Liver (tissue), 8 donors: ENCODE measurements at regions not wholly inside any gene's neighbourhood (a gene's known extent, or its start where the extent isn't known, plus 50 kb on each side); places are given as distances from the start of the nearest gene placed in this dataset.

ENCODE experiments used
- DNase-seq: peaks from one replicate; pipeline ENCODE4 v3.0.0-alpha.2; 2017; ENCODE audit warnings: low spot score
- H3K27ac ChIP-seq, 2 donors: one replicate each; pipeline ENCODE4 v1.7.0; 2013; ENCODE audit warnings: inconsistent platforms in 2 of 2, low read length in 2 of 2, control low read depth in 1 of 2, low read depth in 1 of 2, mild to moderate bottlenecking in 1 of 2
- H3K27me3 ChIP-seq, 4 donors: one replicate each; pipeline versions ENCODE4 v1.6.1 to v1.7.0; 2013; ENCODE audit warnings: low read length in 3 of 4, inconsistent platforms in 1 of 4, mild to moderate bottlenecking in 1 of 4, moderate library complexity in 1 of 4; ENCODE audit not compliant: control insufficient read depth in 4 of 4, insufficient read depth in 4 of 4
- H3K36me3 ChIP-seq, 4 donors: one replicate each; pipeline versions ENCODE4 v1.6.1 to v1.7.0; 2013; ENCODE audit warnings: low read length in 3 of 4, mild to moderate bottlenecking in 3 of 4, low read depth in 1 of 4, moderate library complexity in 1 of 4; ENCODE audit not compliant: control insufficient read depth in 4 of 4, insufficient read depth in 3 of 4
- H3K4me1 ChIP-seq, 4 donors: one replicate each; pipeline versions ENCODE4 v1.6.1 to v1.7.0; 2013; ENCODE audit warnings: low read length in 3 of 4, mild to moderate bottlenecking in 3 of 4, moderate library complexity in 1 of 4; ENCODE audit not compliant: control insufficient read depth in 4 of 4, insufficient read depth in 4 of 4
- H3K4me3 ChIP-seq, 3 donors: one replicate each; pipeline versions ENCODE4 v1.6.1 to v1.7.0; 2013; ENCODE audit warnings: low read length in 3 of 3, control low read depth in 1 of 3, low read depth in 1 of 3, mild to moderate bottlenecking in 1 of 3
- H3K9ac ChIP-seq, 2 donors: one replicate each; pipeline ENCODE4 v1.7.0; 2013; ENCODE audit warnings: low read length in 2 of 2, mild to moderate bottlenecking in 2 of 2, moderate library complexity in 2 of 2, control low read depth in 1 of 2, low read depth in 1 of 2
- H3K9me3 ChIP-seq, 4 donors: one replicate each; pipeline versions ENCODE4 v1.6.1 to v1.7.0; 2013; ENCODE audit warnings: low read length in 3 of 4; ENCODE audit not compliant: control insufficient read depth in 4 of 4
- EGR1 ChIP-seq, 2 donors: IDR thresholded peaks; 2 replicates each; pipeline ENCODE4 v1.6.1; 2016 to 2018; ENCODE audit warnings: antibody characterized with exemption in 2 of 2, low read depth in 2 of 2
- FOXA1 ChIP-seq: IDR thresholded peaks from 2 replicates; pipeline ENCODE4 v1.6.1; 2016; ENCODE audit warnings: antibody characterized with exemption
- FOXA2 ChIP-seq: IDR thresholded peaks from 2 replicates; pipeline ENCODE4 v1.6.1; 2016; ENCODE audit warnings: antibody characterized with exemption
- GABPA ChIP-seq, 2 donors: IDR thresholded peaks in 1 of 2; conservative IDR thresholded peaks in 1 of 2; 2 replicates each; pipeline ENCODE4 v1.6.1; 2016; ENCODE audit warnings: antibody characterized with exemption in 2 of 2, mild to moderate bottlenecking in 1 of 2, moderate library complexity in 1 of 2
- HNF4A ChIP-seq, 2 donors: conservative IDR thresholded peaks; 2 replicates each; pipeline ENCODE4 v1.6.1; 2016; ENCODE audit warnings: antibody characterized with exemption in 2 of 2, mild to moderate bottlenecking in 2 of 2
- HNF4G ChIP-seq: IDR thresholded peaks from 2 replicates; pipeline ENCODE4 v1.6.1; 2016; ENCODE audit warnings: antibody characterized with exemption
- JUND ChIP-seq, 2 donors: IDR thresholded peaks; 2 replicates each; pipeline ENCODE4 v1.6.1; 2016; ENCODE audit warnings: antibody characterized with exemption in 2 of 2
- NR2F2 ChIP-seq: IDR thresholded peaks from 2 replicates; pipeline ENCODE4 v1.6.1; 2016; ENCODE audit warnings: antibody characterized with exemption
- RAD21 ChIP-seq, 2 donors: IDR thresholded peaks; 2 replicates each; pipeline ENCODE4 v1.6.1; 2016; ENCODE audit warnings: antibody characterized with exemption in 2 of 2, mild to moderate bottlenecking in 2 of 2
- SP1 ChIP-seq: IDR thresholded peaks from 2 replicates; pipeline ENCODE4 v1.6.1; 2018; ENCODE audit warnings: antibody characterized with exemption, mild to moderate bottlenecking
- TAF1 ChIP-seq: conservative IDR thresholded peaks from 2 replicates; pipeline ENCODE4 v1.6.1; 2016; ENCODE audit warnings: antibody characterized with exemption, mild to moderate bottlenecking
- YY1 ChIP-seq: IDR thresholded peaks from 2 replicates; pipeline ENCODE4 v1.6.1; 2016; ENCODE audit warnings: antibody characterized with exemption, mild to moderate bottlenecking
- WGBS: extraction: QIAGEN DNeasy Blood & Tissue Kit; methylation state at CpG from one replicate; pipeline ENCODE4 v1.1.7; 2013; 5-methylcytosine and 5-hydroxymethylcytosine counted together
- TF ChIP-seq, protein P1 (sequence below): IDR thresholded peaks from 2 replicates; pipeline ENCODE4 v1.6.1; 2016; ENCODE audit warnings: antibody characterized with exemption
- TF ChIP-seq, protein P2 (sequence below): IDR thresholded peaks from 2 replicates; pipeline ENCODE4 v1.6.1; 2016; ENCODE audit warnings: antibody characterized with exemption
- TF ChIP-seq, protein P3 (sequence below): IDR thresholded peaks from 2 replicates; pipeline ENCODE4 v1.6.1; 2016; ENCODE audit warnings: antibody characterized with exemption, mild to moderate bottlenecking
- TF ChIP-seq, protein P4 (sequence below): fragments of 150-350 bp; IDR thresholded peaks from 2 replicates; pipeline ENCODE4 v1.5.1; 2017; ENCODE audit warnings: improper control_type of control experiment, low read depth, low read length; ENCODE audit not compliant: missing input control
- TF ChIP-seq, protein P5 (sequence below): IDR thresholded peaks from 2 replicates; pipeline ENCODE4 v1.6.1; 2016; ENCODE audit warnings: antibody characterized with exemption
- donor health status: healthy.
- donor health status: healthy.
- donor health status: healthy.
- donor health status: healthy.
- donor health status: healthy.

DNA sequence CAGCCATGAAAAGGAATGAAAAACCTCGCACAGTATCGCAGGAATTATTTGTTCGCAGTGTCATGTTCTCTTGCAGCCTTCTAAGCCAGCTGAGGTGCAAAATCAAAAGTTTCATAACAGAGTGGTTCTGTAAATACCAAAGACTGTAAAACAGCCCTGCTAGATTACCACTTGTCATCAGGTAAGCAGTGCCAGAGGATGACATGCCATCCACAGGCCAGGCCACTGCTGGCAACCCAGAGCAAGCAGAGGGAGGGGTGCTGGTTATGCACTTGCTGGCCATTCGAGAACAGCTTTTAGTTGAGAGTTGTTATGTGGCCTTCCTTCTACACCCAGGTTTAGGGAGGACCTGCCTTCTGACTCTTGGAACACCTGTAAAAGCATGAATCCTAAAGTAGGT, 114.3 kb upstream of the MGAT5 start:
- H3K4me1 ChIP-seq: peaks cover 9 to 19% (median 13%) of the 10 kb centered on the region in 4 donors
- no peak overlapping the region for H3K27ac ChIP-seq
- no peak for DNase-seq
- H3K4me3 ChIP-seq: no peak overlapping the region
- 61% methylated on average over 4 of the region's 4 CpGs for WGBS
- no peaks in the 10 kb centered on the region for H3K9me3 ChIP-seq
- peaks cover 0 to 2% (median 0%) of the 10 kb centered on the region in 4 donors for H3K36me3 ChIP-seq
- H3K9ac ChIP-seq: no peak overlapping the region
- TF ChIP-seq FOXA2: peak; percentile 29
- TF ChIP-seq JUND (IDR thresholded peaks at IDR 0.05): no peak
- H3K27me3 ChIP-seq: no peaks in the 10 kb centered on the region

DNA sequence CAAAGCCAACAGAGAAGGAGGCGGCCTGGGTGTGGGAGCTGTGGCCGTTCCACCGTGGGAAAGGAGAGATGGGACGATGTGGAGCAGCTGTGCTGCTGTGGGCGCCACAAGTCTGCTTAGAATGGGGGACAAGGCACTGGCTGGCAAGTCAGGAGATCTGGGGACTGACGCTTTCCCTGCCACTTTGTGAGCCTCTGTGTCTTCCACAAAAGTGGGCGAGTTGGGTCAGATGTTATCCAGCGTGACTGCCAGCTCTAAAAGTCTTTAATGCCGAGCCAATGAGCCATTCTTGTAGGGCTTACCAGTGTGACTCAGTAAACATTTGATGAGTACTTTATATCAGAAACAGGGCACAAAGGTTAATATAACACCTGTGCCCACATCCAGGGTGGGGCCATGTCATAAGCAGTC, 113.6 kb upstream of the MGAT5 start:
- no peaks in the 10 kb centered on the region for H3K9me3 ChIP-seq
- 83% methylated on average over 9 of the region's 9 CpGs for WGBS
- H3K4me3 ChIP-seq: no peak overlapping the region
- H3K27me3 ChIP-seq: no peaks in the 10 kb centered on the region
- no peak for DNase-seq
- TF ChIP-seq YY1 (no peak), SP1 (no peak), NR2F2 (no peak), FOXA2 (no peak), HNF4G (no peak), RAD21 (IDR thresholded peaks at IDR 0.05) (no peak), FOXA1 (no peak), TAF1 (no peak), JUND (IDR thresholded peaks at IDR 0.05) (no peak), HNF4A (conservative IDR thresholded peaks at IDR 0.05) (no peak), GABPA (IDR thresholded peaks at IDR 0.05 in 1 of 2, conservative IDR thresholded peaks at IDR 0.05 in 1 of 2) (no peak), EGR1 (IDR thresholded peaks at IDR 0.05; ENCODE audit: low read depth in 2 of 2) (no peak)
- TF ChIP-seq, protein P1, sequence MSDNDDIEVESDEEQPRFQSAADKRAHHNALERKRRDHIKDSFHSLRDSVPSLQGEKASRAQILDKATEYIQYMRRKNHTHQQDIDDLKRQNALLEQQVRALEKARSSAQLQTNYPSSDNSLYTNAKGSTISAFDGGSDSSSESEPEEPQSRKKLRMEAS: no peak
- TF ChIP-seq, protein P2, sequence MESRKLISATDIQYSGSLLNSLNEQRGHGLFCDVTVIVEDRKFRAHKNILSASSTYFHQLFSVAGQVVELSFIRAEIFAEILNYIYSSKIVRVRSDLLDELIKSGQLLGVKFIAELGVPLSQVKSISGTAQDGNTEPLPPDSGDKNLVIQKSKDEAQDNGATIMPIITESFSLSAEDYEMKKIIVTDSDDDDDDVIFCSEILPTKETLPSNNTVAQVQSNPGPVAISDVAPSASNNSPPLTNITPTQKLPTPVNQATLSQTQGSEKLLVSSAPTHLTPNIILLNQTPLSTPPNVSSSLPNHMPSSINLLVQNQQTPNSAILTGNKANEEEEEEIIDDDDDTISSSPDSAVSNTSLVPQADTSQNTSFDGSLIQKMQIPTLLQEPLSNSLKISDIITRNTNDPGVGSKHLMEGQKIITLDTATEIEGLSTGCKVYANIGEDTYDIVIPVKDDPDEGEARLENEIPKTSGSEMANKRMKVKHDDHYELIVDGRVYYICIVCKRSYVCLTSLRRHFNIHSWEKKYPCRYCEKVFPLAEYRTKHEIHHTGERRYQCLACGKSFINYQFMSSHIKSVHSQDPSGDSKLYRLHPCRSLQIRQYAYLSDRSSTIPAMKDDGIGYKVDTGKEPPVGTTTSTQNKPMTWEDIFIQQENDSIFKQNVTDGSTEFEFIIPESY: no peak
- TF ChIP-seq, protein P3, sequence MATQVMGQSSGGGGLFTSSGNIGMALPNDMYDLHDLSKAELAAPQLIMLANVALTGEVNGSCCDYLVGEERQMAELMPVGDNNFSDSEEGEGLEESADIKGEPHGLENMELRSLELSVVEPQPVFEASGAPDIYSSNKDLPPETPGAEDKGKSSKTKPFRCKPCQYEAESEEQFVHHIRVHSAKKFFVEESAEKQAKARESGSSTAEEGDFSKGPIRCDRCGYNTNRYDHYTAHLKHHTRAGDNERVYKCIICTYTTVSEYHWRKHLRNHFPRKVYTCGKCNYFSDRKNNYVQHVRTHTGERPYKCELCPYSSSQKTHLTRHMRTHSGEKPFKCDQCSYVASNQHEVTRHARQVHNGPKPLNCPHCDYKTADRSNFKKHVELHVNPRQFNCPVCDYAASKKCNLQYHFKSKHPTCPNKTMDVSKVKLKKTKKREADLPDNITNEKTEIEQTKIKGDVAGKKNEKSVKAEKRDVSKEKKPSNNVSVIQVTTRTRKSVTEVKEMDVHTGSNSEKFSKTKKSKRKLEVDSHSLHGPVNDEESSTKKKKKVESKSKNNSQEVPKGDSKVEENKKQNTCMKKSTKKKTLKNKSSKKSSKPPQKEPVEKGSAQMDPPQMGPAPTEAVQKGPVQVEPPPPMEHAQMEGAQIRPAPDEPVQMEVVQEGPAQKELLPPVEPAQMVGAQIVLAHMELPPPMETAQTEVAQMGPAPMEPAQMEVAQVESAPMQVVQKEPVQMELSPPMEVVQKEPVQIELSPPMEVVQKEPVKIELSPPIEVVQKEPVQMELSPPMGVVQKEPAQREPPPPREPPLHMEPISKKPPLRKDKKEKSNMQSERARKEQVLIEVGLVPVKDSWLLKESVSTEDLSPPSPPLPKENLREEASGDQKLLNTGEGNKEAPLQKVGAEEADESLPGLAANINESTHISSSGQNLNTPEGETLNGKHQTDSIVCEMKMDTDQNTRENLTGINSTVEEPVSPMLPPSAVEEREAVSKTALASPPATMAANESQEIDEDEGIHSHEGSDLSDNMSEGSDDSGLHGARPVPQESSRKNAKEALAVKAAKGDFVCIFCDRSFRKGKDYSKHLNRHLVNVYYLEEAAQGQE: no peak
- TF ChIP-seq, protein P4, sequence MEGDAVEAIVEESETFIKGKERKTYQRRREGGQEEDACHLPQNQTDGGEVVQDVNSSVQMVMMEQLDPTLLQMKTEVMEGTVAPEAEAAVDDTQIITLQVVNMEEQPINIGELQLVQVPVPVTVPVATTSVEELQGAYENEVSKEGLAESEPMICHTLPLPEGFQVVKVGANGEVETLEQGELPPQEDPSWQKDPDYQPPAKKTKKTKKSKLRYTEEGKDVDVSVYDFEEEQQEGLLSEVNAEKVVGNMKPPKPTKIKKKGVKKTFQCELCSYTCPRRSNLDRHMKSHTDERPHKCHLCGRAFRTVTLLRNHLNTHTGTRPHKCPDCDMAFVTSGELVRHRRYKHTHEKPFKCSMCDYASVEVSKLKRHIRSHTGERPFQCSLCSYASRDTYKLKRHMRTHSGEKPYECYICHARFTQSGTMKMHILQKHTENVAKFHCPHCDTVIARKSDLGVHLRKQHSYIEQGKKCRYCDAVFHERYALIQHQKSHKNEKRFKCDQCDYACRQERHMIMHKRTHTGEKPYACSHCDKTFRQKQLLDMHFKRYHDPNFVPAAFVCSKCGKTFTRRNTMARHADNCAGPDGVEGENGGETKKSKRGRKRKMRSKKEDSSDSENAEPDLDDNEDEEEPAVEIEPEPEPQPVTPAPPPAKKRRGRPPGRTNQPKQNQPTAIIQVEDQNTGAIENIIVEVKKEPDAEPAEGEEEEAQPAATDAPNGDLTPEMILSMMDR: no peak
- TF ChIP-seq, protein P5, sequence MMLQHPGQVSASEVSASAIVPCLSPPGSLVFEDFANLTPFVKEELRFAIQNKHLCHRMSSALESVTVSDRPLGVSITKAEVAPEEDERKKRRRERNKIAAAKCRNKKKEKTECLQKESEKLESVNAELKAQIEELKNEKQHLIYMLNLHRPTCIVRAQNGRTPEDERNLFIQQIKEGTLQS: no peak
- H3K9ac ChIP-seq: no peak overlapping the region
- no peak overlapping the region for H3K27ac ChIP-seq
- H3K36me3 ChIP-seq: peaks cover 0 to 2% (median 0%) of the 10 kb centered on the region in 4 donors
- peaks cover 9 to 19% (median 13%) of the 10 kb centered on the region in 4 donors for H3K4me1 ChIP-seq
